Uterus (tissue), 3 donors: ENCODE measurements at regions not wholly inside any gene's neighbourhood (a gene's known extent, or its start where the extent isn't known, plus 50 kb on each side); places are given as distances from the start of the nearest gene placed in this dataset.

ENCODE experiments used
- DNase-seq, 2 donors: peaks; one replicate each; pipeline ENCODE4 v3.0.0-alpha.2; 2019 to 2020
- H3K27ac ChIP-seq, 2 donors: fragments of 200-600 bp; sonication (generic); 1 replicate in 1 of 2; 2 replicates in 1 of 2; pipeline ENCODE4 v1.5.1; 2016 to 2018
- H3K27me3 ChIP-seq, 2 donors: fragments of 200-600 bp; sonication (generic); one replicate each; pipeline ENCODE4 v1.5.1; 2018 to 2019; ENCODE audit warnings: control low read depth in 1 of 2
- H3K36me3 ChIP-seq, 2 donors: fragments of 200-600 bp; sonication (generic); one replicate each; pipeline ENCODE4 v1.5.1; 2019; ENCODE audit warnings: control low read depth in 1 of 2
- H3K4me1 ChIP-seq, 2 donors: fragments of 200-600 bp; sonication (generic); one replicate each; pipeline ENCODE4 v1.5.1; 2018 to 2019; ENCODE audit warnings: control low read depth in 1 of 2
- H3K4me3 ChIP-seq, 2 donors: fragments of 200-600 bp; sonication (generic); 1 replicate in 1 of 2; 2 replicates in 1 of 2; pipeline ENCODE4 v1.5.1; 2018 to 2019; ENCODE audit warnings: mild to moderate bottlenecking in 1 of 2
- H3K9me3 ChIP-seq, 2 donors: fragments of 200-600 bp; sonication (generic); one replicate each; pipeline ENCODE4 v1.5.1; 2019; ENCODE audit warnings: control low read depth in 1 of 2
- POLR2A ChIP-seq, 2 donors: fragments of 450-650 bp; IDR thresholded peaks; one replicate each; pipeline ENCODE4 v1.6.1; 2016; ENCODE audit warnings: antibody characterized with exemption in 2 of 2, mild to moderate bottlenecking in 1 of 2, moderate library complexity in 1 of 2
- intact Hi-C: fragments of 100-400 bp; cut with DNase I; formaldehyde crosslinking; loops from one replicate; pipeline ENCODE4 v1.15.1; 2023; ENCODE audit warnings: low total_unique reads
- TF ChIP-seq, protein P1 (sequence below), 4 experiments: fragments of 200-600 bp in 2 of 4; fragments of 450-650 bp in 2 of 4; sonication (generic) in 2 of 4; IDR thresholded peaks; one replicate each; pipeline ENCODE4 v1.5.1; 2016 to 2019; ENCODE audit warnings: antibody characterized with exemption in 4 of 4, mild to moderate bottlenecking in 2 of 4, moderate library complexity in 1 of 4
- donor health status: DM: yes; HTN: yes; CAD: no.

DNA sequence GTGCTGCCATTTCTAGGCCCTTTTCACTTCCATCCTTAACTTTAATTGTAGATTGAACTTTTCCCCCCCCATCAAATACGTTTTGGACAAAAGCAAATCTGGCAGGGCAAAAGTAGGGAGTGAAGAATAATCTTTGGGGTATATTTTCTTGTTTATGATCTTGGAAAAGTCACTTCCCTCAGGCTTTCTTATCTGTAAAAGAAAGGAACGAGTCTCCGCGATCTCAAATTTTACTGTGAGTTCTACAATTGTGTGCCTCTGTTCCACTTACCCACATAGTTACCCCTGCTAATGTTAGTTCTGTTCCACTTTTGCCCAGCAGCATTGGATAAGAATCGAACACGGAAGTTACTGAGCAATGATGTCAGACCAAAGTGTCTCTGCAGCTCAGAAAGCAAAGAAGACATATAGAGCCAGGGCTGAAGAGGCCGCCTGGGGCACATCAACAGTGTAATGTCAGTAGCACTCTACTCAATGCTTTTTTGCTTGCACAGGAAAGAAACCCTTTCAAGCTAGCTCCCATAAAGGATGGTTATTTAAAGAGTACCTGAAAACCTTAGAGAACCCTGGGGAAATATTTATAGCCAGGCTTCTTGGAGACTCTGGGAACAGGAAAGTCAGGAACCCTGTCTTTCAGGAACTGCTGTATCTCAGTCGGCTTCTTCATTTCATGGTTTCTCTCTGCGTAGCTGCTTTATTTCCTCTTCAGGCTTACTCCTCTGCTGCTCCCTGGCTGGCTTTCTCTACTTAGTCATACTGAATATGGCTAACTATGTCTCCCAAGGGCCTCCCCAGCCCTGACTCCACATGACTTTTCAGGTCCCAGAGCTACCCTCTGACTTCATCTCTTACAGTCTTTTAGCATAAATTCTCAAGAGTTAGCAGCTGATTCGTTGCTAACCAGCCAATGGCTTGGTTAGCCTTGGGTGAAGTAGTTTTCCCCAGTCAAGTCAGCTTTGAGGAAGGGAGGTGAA, 123.7 kb upstream of the FAM3C start:
- peaks cover 3 to 6% of the 10 kb centered on the region in 2 donors for H3K4me1 ChIP-seq
- intact Hi-C loops = no loop called here

DNA sequence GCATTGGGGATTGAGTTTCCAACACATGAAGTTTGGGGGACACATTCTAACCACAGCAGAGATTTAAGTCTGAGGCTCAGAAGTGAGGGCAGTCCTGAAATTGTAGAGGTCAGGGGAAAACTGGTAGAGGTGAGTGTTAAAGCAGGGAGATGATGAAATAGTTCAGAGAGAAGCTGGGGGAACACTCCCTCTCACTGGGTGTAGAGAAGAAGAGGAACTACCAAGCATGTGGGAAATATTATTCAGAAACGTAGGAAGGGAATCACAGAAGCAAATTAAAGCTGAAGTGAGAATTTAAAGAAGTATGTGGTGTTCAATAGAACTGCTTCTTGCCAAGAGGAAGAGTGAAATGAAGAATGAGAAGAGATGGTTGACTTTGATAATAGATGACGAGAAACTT, 121.5 kb upstream of the FAM3C start:
- TF ChIP-seq, protein P1, sequence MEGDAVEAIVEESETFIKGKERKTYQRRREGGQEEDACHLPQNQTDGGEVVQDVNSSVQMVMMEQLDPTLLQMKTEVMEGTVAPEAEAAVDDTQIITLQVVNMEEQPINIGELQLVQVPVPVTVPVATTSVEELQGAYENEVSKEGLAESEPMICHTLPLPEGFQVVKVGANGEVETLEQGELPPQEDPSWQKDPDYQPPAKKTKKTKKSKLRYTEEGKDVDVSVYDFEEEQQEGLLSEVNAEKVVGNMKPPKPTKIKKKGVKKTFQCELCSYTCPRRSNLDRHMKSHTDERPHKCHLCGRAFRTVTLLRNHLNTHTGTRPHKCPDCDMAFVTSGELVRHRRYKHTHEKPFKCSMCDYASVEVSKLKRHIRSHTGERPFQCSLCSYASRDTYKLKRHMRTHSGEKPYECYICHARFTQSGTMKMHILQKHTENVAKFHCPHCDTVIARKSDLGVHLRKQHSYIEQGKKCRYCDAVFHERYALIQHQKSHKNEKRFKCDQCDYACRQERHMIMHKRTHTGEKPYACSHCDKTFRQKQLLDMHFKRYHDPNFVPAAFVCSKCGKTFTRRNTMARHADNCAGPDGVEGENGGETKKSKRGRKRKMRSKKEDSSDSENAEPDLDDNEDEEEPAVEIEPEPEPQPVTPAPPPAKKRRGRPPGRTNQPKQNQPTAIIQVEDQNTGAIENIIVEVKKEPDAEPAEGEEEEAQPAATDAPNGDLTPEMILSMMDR (IDR thresholded peaks at IDR 0.05) = no peak
- TF ChIP-seq POLR2A (IDR thresholded peaks at IDR 0.05) = no peak
- no peak for DNase-seq
- Histone ChIP-seq H3K36me3 (no peaks in the 10 kb centered on the region), H3K4me3 (no peak overlapping the region), H3K9me3 (no peaks in the 10 kb centered on the region), H3K4me1 (peaks cover 3 to 6% of the 10 kb centered on the region in 2 donors), H3K27ac (peak overlapping the region; percentile 61 to 71), H3K27me3 (no peaks in the 10 kb centered on the region)
- intact Hi-C loops = no loop called here

More for the DNA sequence above, 123.7 kb upstream of the FAM3C start:
- no peaks in the 10 kb centered on the region for H3K27me3 ChIP-seq
- no peak overlapping the region for H3K4me3 ChIP-seq
- no peaks in the 10 kb centered on the region for H3K9me3 ChIP-seq
- no peaks in the 10 kb centered on the region for H3K36me3 ChIP-seq
- peak; percentile 26 to 34 for DNase-seq
- TF ChIP-seq POLR2A (IDR thresholded peaks at IDR 0.05) = no peak
- peak overlapping the region; percentile 51 to 55 for H3K27ac ChIP-seq

DNA sequence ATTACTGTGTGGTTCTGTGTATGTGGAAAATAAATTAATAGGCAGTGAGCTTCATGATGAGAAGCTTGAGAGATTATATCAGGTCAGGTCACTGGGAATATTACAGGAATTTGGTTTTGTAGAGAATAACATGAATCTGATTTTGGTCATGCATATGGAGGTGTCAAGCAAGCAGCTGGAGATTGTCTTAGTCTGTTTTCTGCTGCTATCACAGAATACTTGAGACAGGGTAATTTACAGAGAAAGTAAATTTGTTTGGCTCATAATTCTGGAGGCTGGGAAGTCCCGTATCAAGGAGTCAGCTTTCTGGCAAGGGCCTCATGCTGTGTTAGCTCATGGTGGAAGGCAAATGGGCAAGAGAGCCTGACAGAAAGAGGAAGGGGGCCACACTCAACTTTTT, 120.7 kb upstream of the FAM3C start:
- intact Hi-C loops = no loop called here
- H3K4me1 ChIP-seq = peaks cover 3 to 6% of the 10 kb centered on the region in 2 donors
- DNase-seq = peak; percentile 47 to 68
- H3K36me3 ChIP-seq = no peaks in the 10 kb centered on the region
- H3K27me3 ChIP-seq = no peaks in the 10 kb centered on the region
- H3K4me3 ChIP-seq = no peak overlapping the region
- peak overlapping the region; percentile 61 to 71 for H3K27ac ChIP-seq
- TF ChIP-seq, protein P1 (IDR thresholded peaks at IDR 0.05) = no peak
- no peaks in the 10 kb centered on the region for H3K9me3 ChIP-seq

DNA sequence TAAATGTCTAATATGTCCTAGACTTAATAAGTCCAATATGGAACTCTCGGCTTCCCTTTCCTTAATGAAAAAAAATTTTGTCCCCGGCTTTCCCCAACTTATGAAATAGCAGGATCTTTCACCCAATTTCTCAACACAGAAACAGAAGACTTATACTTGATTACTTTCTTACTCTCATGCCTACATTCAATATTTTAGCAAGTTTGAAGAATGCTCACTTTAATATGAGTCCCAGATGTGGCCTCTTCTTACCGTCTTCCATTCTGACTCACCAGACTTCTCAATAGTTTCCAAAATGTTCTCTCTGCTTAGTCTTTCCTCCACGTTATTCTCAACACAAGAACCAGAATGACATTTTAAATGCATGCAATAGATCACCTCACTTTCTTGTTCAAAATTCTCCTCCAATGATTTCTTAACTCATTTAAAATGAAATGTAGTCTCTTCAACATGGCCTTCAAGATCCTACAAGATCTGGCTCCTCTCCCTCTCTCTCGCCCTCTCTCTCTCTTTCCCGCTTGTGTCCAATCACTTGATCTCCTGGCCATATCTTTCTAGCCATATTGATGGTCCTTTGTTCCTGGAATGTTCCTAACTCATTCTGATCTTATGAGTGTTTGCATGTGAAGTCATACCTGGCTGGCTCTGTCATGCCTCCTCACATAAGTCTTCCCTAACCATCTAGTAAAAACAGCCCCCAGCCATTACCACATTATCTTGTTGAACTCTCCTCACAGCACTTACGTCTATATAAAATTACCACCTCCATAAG, 119.7 kb upstream of the FAM3C start:
- Histone ChIP-seq H3K4me3 (no peak overlapping the region), H3K36me3 (no peaks in the 10 kb centered on the region), H3K4me1 (peaks cover 0 to 3% of the 10 kb centered on the region in 2 donors), H3K27ac (peak overlapping the region; percentile 61 to 67), H3K9me3 (no peaks in the 10 kb centered on the region), H3K27me3 (no peaks in the 10 kb centered on the region)
- TF ChIP-seq, protein P1 (IDR thresholded peaks at IDR 0.05) = no peak
- no peak for TF ChIP-seq POLR2A (IDR thresholded peaks at IDR 0.05)
- intact Hi-C loops = no loop called here
- DNase-seq = peak in 1 of 2 donors; percentile 45

DNA sequence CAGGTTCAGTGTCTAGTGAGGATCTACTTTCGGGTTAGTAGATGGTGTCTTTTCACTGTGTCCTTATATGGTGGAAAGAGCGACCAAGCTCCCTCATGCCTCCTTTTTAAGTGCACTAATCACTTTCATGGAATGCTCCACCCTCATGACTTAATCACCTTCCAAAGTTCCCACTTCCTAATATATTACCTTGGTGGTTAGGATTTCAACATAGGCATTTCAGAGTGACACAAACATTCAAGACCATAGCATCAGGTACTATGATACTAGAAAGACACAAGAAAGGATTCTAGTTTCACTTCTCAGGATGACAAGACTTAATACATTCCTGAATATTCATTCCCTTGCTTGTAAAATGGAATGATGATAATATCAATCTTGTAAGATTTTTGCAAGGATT, 119.1 kb upstream of the FAM3C start:
- TF ChIP-seq, protein P1 (IDR thresholded peaks at IDR 0.05) = no peak
- TF ChIP-seq POLR2A (IDR thresholded peaks at IDR 0.05) = no peak
- intact Hi-C loops = no loop called here
- DNase-seq = no peak
- no peaks in the 10 kb centered on the region for H3K9me3 ChIP-seq
- H3K4me1 ChIP-seq = peaks cover 0 to 3% of the 10 kb centered on the region in 2 donors
- H3K27ac ChIP-seq = peak overlapping the region; percentile 61 to 67
- no peaks in the 10 kb centered on the region for H3K36me3 ChIP-seq
- H3K27me3 ChIP-seq = no peaks in the 10 kb centered on the region
- no peak overlapping the region for H3K4me3 ChIP-seq
